ENCODE measurements at regions not wholly inside any gene's neighbourhood (a gene's known extent, or its start where the extent isn't known, plus 50 kb on each side); places are given as distances from the start of the nearest gene placed in this dataset.

- no peaks in the 10 kb centered on the region for H3K4me1 ChIP-seq (ENCODE audit: insufficient read depth)
Measured at GRCh38 chr3:191869738-191870415, 408.9 kb downstream of the PYDC2 start.

DNA sequence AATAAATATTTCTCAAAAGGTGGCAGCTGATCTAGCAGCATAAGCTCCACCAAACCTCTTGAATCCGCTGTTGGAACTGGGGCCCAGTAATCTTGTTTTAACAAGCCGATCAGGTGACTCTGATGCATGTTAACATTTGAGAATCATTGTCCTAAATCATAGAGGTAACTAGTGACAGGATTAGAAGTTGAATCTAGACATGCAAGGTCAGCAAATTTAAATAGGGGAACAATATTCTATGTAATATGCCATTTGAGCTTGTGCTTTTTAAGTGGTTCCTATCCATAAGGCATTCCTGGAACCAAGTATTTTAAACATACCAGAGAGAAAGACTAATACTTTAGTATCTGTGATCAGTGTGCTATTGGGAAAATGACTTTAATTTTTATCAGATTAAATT lies 412.8 kb downstream of the PYDC2 start:
- H3K4me1 ChIP-seq (ENCODE audit: insufficient read depth) = no peaks in the 10 kb centered on the region
- DNase-seq = no peak

More at GRCh38 chr3:191869738-191870415, 408.9 kb downstream of the PYDC2 start:
- Histone ChIP-seq H3K4me3 (no peak overlapping the region), H3K36me3 (no peaks in the 10 kb centered on the region), H3K27ac (no peak overlapping the region), H3K9me3 (no peaks in the 10 kb centered on the region), H3K27me3 (no peaks in the 10 kb centered on the region)
- TF ChIP-seq, protein P1, sequence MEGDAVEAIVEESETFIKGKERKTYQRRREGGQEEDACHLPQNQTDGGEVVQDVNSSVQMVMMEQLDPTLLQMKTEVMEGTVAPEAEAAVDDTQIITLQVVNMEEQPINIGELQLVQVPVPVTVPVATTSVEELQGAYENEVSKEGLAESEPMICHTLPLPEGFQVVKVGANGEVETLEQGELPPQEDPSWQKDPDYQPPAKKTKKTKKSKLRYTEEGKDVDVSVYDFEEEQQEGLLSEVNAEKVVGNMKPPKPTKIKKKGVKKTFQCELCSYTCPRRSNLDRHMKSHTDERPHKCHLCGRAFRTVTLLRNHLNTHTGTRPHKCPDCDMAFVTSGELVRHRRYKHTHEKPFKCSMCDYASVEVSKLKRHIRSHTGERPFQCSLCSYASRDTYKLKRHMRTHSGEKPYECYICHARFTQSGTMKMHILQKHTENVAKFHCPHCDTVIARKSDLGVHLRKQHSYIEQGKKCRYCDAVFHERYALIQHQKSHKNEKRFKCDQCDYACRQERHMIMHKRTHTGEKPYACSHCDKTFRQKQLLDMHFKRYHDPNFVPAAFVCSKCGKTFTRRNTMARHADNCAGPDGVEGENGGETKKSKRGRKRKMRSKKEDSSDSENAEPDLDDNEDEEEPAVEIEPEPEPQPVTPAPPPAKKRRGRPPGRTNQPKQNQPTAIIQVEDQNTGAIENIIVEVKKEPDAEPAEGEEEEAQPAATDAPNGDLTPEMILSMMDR (IDR thresholded peaks at IDR 0.05) = no peak
- TF ChIP-seq EP300 (IDR thresholded peaks at IDR 0.05) = no peak
- TF ChIP-seq POLR2A (IDR thresholded peaks at IDR 0.05) = no peak
- 69 to 75% (median 73%) methylated on average over 5 of the region's 5 CpGs for WGBS, 3 donors
- intact Hi-C loops (cut with DNase I) = no loop called here
- DNase-seq = no peak

GRCh38 chr3:191882289-191882688 lies 421.3 kb downstream of the PYDC2 start:
- Histone ChIP-seq H3K27me3 (no peaks in the 10 kb centered on the region), H3K27ac (no peak overlapping the region), H3K4me3 (no peak overlapping the region), H3K36me3 (no peaks in the 10 kb centered on the region), H3K4me1 (ENCODE audit: insufficient read depth) (no peaks in the 10 kb centered on the region), H3K9me3 (no peaks in the 10 kb centered on the region)
- intact Hi-C loops (cut with DNase I) = no loop called here
- 23 to 43% (median 34%) methylated on average over 3 of the region's 3 CpGs for WGBS, 3 donors
- TF ChIP-seq EP300 (IDR thresholded peaks at IDR 0.05) (no peak), POLR2A (IDR thresholded peaks at IDR 0.05) (no peak)
- TF ChIP-seq, protein P1 (IDR thresholded peaks at IDR 0.05) = no peak
- DNase-seq = no peak

More for the DNA sequence above, 412.8 kb downstream of the PYDC2 start:
- Histone ChIP-seq H3K4me3 (no peak overlapping the region), H3K9me3 (no peaks in the 10 kb centered on the region), H3K36me3 (no peaks in the 10 kb centered on the region), H3K27ac (no peak overlapping the region), H3K27me3 (no peaks in the 10 kb centered on the region)
- TF ChIP-seq EP300 (IDR thresholded peaks at IDR 0.05) (no peak), POLR2A (IDR thresholded peaks at IDR 0.05) (no peak)
- TF ChIP-seq, protein P1 (IDR thresholded peaks at IDR 0.05) = no peak
- intact Hi-C loops (cut with DNase I) = no loop called here
- WGBS, 3 donors = 95 to 97% (median 97%) methylated on average over 2 of the region's 2 CpGs

- no peak overlapping the region for H3K4me3 ChIP-seq
- H3K27me3 ChIP-seq = no peaks in the 10 kb centered on the region
- no peak overlapping the region for H3K27ac ChIP-seq
- TF ChIP-seq, protein P1 (IDR thresholded peaks at IDR 0.05) = no peak
- TF ChIP-seq POLR2A (IDR thresholded peaks at IDR 0.05) (no peak), EP300 (IDR thresholded peaks at IDR 0.05) (no peak)
- DNase-seq = no peak
- intact Hi-C loops (cut with DNase I) = no loop called here
- H3K36me3 ChIP-seq = no peaks in the 10 kb centered on the region
- H3K9me3 ChIP-seq = no peaks in the 10 kb centered on the region
- no peaks in the 10 kb centered on the region for H3K4me1 ChIP-seq (ENCODE audit: insufficient read depth)
Measured at GRCh38 chr3:191884132-191884531, 423.2 kb downstream of the PYDC2 start.

All from ovary (tissue), 7 donors.